HEK293 (cell line): ENCODE measurements at regions not wholly inside any gene's neighbourhood (a gene's known extent, or its start where the extent isn't known, plus 50 kb on each side); places are given as distances from the start of the nearest gene placed in this dataset.

ENCODE experiments used
- ZFP3 ChIP-seq: fragments of 450-650 bp; formaldehyde crosslinking; IDR thresholded peaks from 2 replicates; pipeline ENCODE4 v1.5.1; 2016; ENCODE audit warnings: low read depth, missing biosample characterization, missing genetic modification characterization
- ZNF37A ChIP-seq: fragments of 450-650 bp; IDR thresholded peaks from 2 replicates; pipeline ENCODE4 v1.5.1; 2018; ENCODE audit warnings: missing biosample characterization, missing genetic modification characterization
- ZNF394 ChIP-seq: fragments of 450-650 bp; formaldehyde crosslinking; IDR thresholded peaks from 2 replicates; pipeline ENCODE4 v1.5.1; 2016; ENCODE audit warnings: missing biosample characterization, missing genetic modification characterization, mild to moderate bottlenecking, moderate library complexity, borderline replicate concordance
- ZNF658 ChIP-seq: fragments of 450-650 bp; formaldehyde crosslinking; IDR thresholded peaks from 2 replicates; pipeline ENCODE4; 2016; ENCODE audit warnings: missing biosample characterization, missing genetic modification characterization

DNA sequence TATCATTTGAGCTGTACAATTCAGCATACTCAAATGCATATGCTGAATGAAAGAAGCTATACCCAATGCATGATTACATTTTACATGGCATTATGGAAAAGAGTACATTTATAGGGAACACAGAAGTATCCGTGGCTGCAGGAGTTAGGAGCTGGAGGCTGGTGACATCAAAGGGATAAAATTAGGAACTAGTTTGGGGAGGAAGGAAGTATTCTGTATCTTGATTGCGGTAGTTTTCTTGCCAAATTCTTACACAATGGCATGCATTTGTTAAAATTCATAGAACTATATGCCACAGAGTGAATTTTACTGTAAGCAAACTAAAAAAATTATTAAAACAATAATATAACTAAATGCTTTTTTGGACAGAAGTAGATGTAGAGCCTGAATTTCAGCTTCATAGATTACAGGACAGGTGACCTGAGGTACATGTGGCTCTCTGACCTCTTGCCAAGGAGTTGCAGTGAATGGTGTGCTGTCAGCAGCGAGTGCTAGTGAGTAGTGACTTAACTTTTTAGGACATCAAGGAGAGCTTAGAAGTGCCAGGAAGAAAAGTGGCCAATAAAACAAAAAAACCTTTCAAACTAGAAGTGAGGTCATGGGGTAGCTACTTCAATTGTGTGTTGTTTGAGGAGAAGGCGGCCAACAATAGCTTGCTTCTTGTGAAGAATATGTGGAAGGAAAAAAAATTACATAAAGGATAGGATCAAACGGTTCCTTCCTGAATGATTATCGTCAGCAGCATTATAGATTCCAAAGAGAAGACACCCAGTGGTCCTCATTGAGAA, 514.9 kb upstream of the CLINT1 start:
- TF ChIP-seq ZNF37A (tag by site-specific recombination): no peak
- no peak for TF ChIP-seq ZNF394 (tag by site-specific recombination)
- no peak for TF ChIP-seq ZNF658 (tag by site-specific recombination)
- no peak for TF ChIP-seq ZFP3 (tag by site-specific recombination)
